Keratinocyte (primary cell): ENCODE measurements at regions not wholly inside any gene's neighbourhood (a gene's known extent, or its start where the extent isn't known, plus 50 kb on each side); places are given as distances from the start of the nearest gene placed in this dataset.
"Not testable (repeated sequence)": the region's sequence is repeated elsewhere in the genome, so short reads cannot be mapped to it uniquely, and the experiment has no call there.

Experiments used
- DNase-seq: peaks from one replicate; pipeline ENCODE4 v3.0.0-alpha.2; 2011; ENCODE audit warnings: low read depth, missing footprints, low spot score
- FAIRE-seq: peaks from 2 replicates; lab custom pipeline; 2011; peaks lifted over from hg19 to GRCh38; lab: Jason Lieb, UNC
- H2AFZ ChIP-seq: 2 replicates; pipeline ENCODE4 v1.6.0; 2012; ENCODE audit warnings: low read length, control low read depth, inconsistent platforms; ENCODE audit not compliant: control insufficient read depth
- H3K27ac ChIP-seq: 2 replicates; pipeline ENCODE4 v1.5.1; 2011; ENCODE audit warnings: low read length; ENCODE audit not compliant: control insufficient read depth, insufficient read depth
- H3K27me3 ChIP-seq: 3 replicates; pipeline ENCODE4 v1.6.0; 2011; ENCODE audit warnings: low read length; ENCODE audit not compliant: control insufficient read depth, insufficient read depth; ENCODE audit errors: extremely low read depth
- H3K36me3 ChIP-seq, 2 experiments: 2 replicates in 1 of 2; 3 replicates in 1 of 2; pipeline ENCODE4 v1.5.1; 2011; ENCODE audit warnings: low read length in 2 of 2, mild to moderate bottlenecking in 1 of 2; ENCODE audit not compliant: control insufficient read depth in 2 of 2, insufficient read depth in 2 of 2; ENCODE audit errors: extremely low read depth in 1 of 2
- H3K4me1 ChIP-seq: 3 replicates; pipeline ENCODE4 v1.5.1; 2011; ENCODE audit warnings: low read length; ENCODE audit not compliant: control insufficient read depth, insufficient read depth; ENCODE audit errors: extremely low read depth
- H3K4me2 ChIP-seq: 3 replicates; pipeline ENCODE4 v1.6.0; 2011; ENCODE audit warnings: low read depth, low read length; ENCODE audit not compliant: control insufficient read depth, insufficient read depth; ENCODE audit errors: extremely low read depth
- H3K4me3 ChIP-seq, 3 experiments: fragments of 200-600 bp in 1 of 3; sonication (generic) in 1 of 3; 2 replicates in 2 of 3; 3 replicates in 1 of 3; pipeline ENCODE4 v1.5.1; 2011 to 2016; ENCODE audit warnings: low read length in 3 of 3, mild to moderate bottlenecking in 3 of 3, control low read depth in 2 of 3, inconsistent platforms in 1 of 3, low read depth in 1 of 3, mixed read lengths in 1 of 3, mixed run types in 1 of 3, moderate library complexity in 1 of 3; ENCODE audit not compliant: control insufficient read depth in 2 of 3, insufficient read depth in 2 of 3; ENCODE audit errors: extremely low read depth in 1 of 3
- H3K79me2 ChIP-seq: 2 replicates; pipeline ENCODE4 v1.6.0; 2012; ENCODE audit warnings: low read length; ENCODE audit not compliant: control insufficient read depth, insufficient read depth
- H3K9ac ChIP-seq: 3 replicates; pipeline ENCODE4 v1.6.0; 2011; ENCODE audit warnings: low read length; ENCODE audit not compliant: control insufficient read depth, insufficient read depth; ENCODE audit errors: extremely low read depth
- H3K9me1 ChIP-seq: 3 replicates; pipeline ENCODE4 v1.6.0; 2011; ENCODE audit warnings: low read length; ENCODE audit not compliant: control insufficient read depth, insufficient read depth; ENCODE audit errors: extremely low read depth
- H3K9me3 ChIP-seq: 2 replicates; pipeline ENCODE4 v1.5.1; 2012; ENCODE audit warnings: low read depth, low read length; ENCODE audit not compliant: control insufficient read depth
- H4K20me1 ChIP-seq: 3 replicates; pipeline ENCODE4 v1.6.0; 2011; ENCODE audit warnings: low read length; ENCODE audit not compliant: control insufficient read depth, insufficient read depth; ENCODE audit errors: extremely low read depth
- dilution Hi-C: fragments of 300-500 bp; cut with MboI; formaldehyde crosslinking; loops from one replicate; pipeline ENCODE4 v1.7.0; 2020; ENCODE audit warnings: low sequenced_read_pairs; ENCODE audit not compliant: extremely low pct_ligation_motif_present

GRCh38 chr2:111445941-111446340 is 325.2 kb downstream of the BCL2L11 start:
- FAIRE-seq, H3K9ac ChIP-seq, H3K27ac ChIP-seq, H4K20me1 ChIP-seq, H2AFZ ChIP-seq, H3K27me3 ChIP-seq, H3K4me2 ChIP-seq, DNase-seq, H3K36me3 ChIP-seq, dilution Hi-C loops, H3K9me3 ChIP-seq, H3K9me1 ChIP-seq, H3K4me1 ChIP-seq, H3K4me3 ChIP-seq: not testable (repeated sequence)
- peaks cover 22% of the 10 kb centered on the region for H3K79me2 ChIP-seq

- H3K9ac ChIP-seq, H3K36me3 ChIP-seq, H2AFZ ChIP-seq, dilution Hi-C loops, H3K4me2 ChIP-seq, H3K9me3 ChIP-seq, DNase-seq, H3K27me3 ChIP-seq, H3K4me1 ChIP-seq, H3K27ac ChIP-seq, H4K20me1 ChIP-seq, FAIRE-seq, H3K4me3 ChIP-seq, H3K9me1 ChIP-seq: not testable (repeated sequence)
- peaks cover 23% of the 10 kb centered on the region for H3K79me2 ChIP-seq
These were observed 326.8 kb downstream of the BCL2L11 start for GRCh38 chr2:111447482-111447881.

- H3K4me3 ChIP-seq, FAIRE-seq, H2AFZ ChIP-seq, H3K9ac ChIP-seq, dilution Hi-C loops, H3K9me1 ChIP-seq, H3K27me3 ChIP-seq, H4K20me1 ChIP-seq, DNase-seq, H3K27ac ChIP-seq, H3K4me2 ChIP-seq, H3K9me3 ChIP-seq, H3K4me1 ChIP-seq, H3K36me3 ChIP-seq: not testable (repeated sequence)
- peaks cover 27% of the 10 kb centered on the region for H3K79me2 ChIP-seq
These were observed 328.1 kb downstream of the BCL2L11 start for GRCh38 chr2:111448796-111449195.

- H3K4me3 ChIP-seq, H3K9ac ChIP-seq, H3K27ac ChIP-seq, dilution Hi-C loops, H3K9me1 ChIP-seq, H3K27me3 ChIP-seq, H4K20me1 ChIP-seq, H3K36me3 ChIP-seq, FAIRE-seq, DNase-seq, H2AFZ ChIP-seq, H3K4me2 ChIP-seq, H3K4me1 ChIP-seq, H3K9me3 ChIP-seq: not testable (repeated sequence)
- H3K79me2 ChIP-seq, result peaks cover 32% of the 10 kb centered on the region
These were observed 329.8 kb downstream of the BCL2L11 start for GRCh38 chr2:111450526-111450925.

GRCh38 chr2:111451692-111452199 is 331.0 kb downstream of the BCL2L11 start:
- H3K9ac ChIP-seq, H3K4me1 ChIP-seq, H3K27ac ChIP-seq, H4K20me1 ChIP-seq, dilution Hi-C loops, FAIRE-seq, H3K9me1 ChIP-seq, H3K27me3 ChIP-seq, H3K4me2 ChIP-seq, DNase-seq, H3K9me3 ChIP-seq, H3K4me3 ChIP-seq, H3K36me3 ChIP-seq, H2AFZ ChIP-seq: not testable (repeated sequence)
- peaks cover 39% of the 10 kb centered on the region for H3K79me2 ChIP-seq
